HepG2 (cell line): ENCODE measurements at regions not wholly inside any gene's neighbourhood (a gene's known extent, or its start where the extent isn't known, plus 50 kb on each side); places are given as distances from the start of the nearest gene placed in this dataset.

Experiments
- CENPT ChIP-seq: sonication (generic); formaldehyde crosslinking; IDR thresholded peaks from 2 replicates; pipeline ENCODE4 v1.8.0; 2022; ENCODE audit warnings: low read depth, mild to moderate bottlenecking, moderate library complexity, missing genetic modification reagents
- GTF2F1 ChIP-seq: fragments of 150-350 bp; IDR thresholded peaks from 2 replicates; pipeline ENCODE4 v1.6.1; 2014; ENCODE audit warnings: low read length
- KDM4B ChIP-seq: sonication (generic); formaldehyde crosslinking; IDR thresholded peaks from 2 replicates; pipeline ENCODE4 v1.4.0; 2020; ENCODE audit warnings: missing genetic modification reagents
- NR3C1 ChIP-seq: sonication (generic); formaldehyde crosslinking; IDR thresholded peaks from 2 replicates; pipeline ENCODE4 v1.4.0; 2020; ENCODE audit warnings: missing genetic modification reagents
- POLR2A ChIP-seq, 2 experiments: IDR thresholded peaks; 2 replicates each; pipeline ENCODE4 v1.6.1; 2011; ENCODE audit warnings: low read depth in 2 of 2, low read length in 2 of 2, mild to moderate bottlenecking in 1 of 2, moderate library complexity in 1 of 2; ENCODE audit not compliant: insufficient read depth in 1 of 2
- SRSF9 ChIP-seq: fragments of 200-400 bp; formaldehyde crosslinking; IDR thresholded peaks from 2 replicates; pipeline ENCODE4 v1.6.1; 2018; ENCODE audit warnings: borderline replicate concordance, mild to moderate bottlenecking, low read depth, low read length; ENCODE audit not compliant: insufficient read depth, poor library complexity, severe bottlenecking
- TARDBP ChIP-seq: sonication (generic); formaldehyde crosslinking; IDR thresholded peaks from 2 replicates; pipeline ENCODE4 v1.8.0; 2022; ENCODE audit warnings: mild to moderate bottlenecking, missing genetic modification reagents
- ZNF510 ChIP-seq: sonication (generic); formaldehyde crosslinking; IDR thresholded peaks from 2 replicates; pipeline ENCODE4 v1.4.0; 2020; ENCODE audit warnings: low read depth, mild to moderate bottlenecking, missing genetic modification reagents
- TF ChIP-seq, protein P1 (sequence below): IDR thresholded peaks from 2 replicates; pipeline ENCODE4 v1.6.1; 2016; ENCODE audit warnings: mild to moderate bottlenecking, missing biosample characterization, missing genetic modification reagents
- TF ChIP-seq, protein P2 (sequence below): sonication (generic); formaldehyde crosslinking; IDR thresholded peaks from 2 replicates; pipeline ENCODE4 v1.4.0; 2020; ENCODE audit warnings: missing genetic modification reagents, borderline replicate concordance
- TF ChIP-seq, protein P3 (sequence below), 2 experiments: sonication (generic) in 1 of 2; formaldehyde crosslinking in 1 of 2; IDR thresholded peaks; 2 replicates each; pipeline versions ENCODE4 v1.5.1 to v1.6.1; 2011 to 2020; ENCODE audit warnings: borderline replicate concordance in 1 of 2, low read depth in 1 of 2, low read length in 1 of 2, mild to moderate bottlenecking in 1 of 2, missing genetic modification reagents in 1 of 2, moderate library complexity in 1 of 2

DNA sequence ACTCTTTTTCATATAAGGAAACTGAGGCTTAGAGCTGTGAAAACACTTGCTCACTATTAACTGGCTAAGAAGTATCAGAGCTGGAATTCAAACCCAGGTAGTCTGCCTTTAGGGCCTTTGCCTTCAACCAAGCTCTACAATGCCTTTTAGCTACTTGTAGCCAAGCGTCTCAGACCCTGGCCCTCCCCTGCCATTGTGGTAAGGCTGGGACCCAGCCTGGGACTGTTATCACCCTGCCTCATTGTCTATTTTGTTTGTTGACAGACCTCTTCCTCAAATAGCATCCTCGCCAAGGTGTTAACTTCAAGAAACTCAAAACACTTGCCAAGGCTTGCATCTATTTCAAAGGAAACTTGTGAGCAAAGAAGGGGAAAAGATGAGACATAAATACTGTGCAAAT lies 76.7 kb upstream of the CD28 start:
- TF ChIP-seq, protein P1, sequence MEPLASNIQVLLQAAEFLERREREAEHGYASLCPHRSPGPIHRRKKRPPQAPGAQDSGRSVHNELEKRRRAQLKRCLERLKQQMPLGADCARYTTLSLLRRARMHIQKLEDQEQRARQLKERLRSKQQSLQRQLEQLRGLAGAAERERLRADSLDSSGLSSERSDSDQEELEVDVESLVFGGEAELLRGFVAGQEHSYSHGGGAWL (CRISPR knock-in tag), result no peak
- TF ChIP-seq KDM4B (CRISPR knock-in tag) (no peak), ZNF510 (no peak), TARDBP (CRISPR knock-in tag) (no peak), NR3C1 (CRISPR knock-in tag) (no peak), POLR2A (IDR thresholded peaks at IDR 0.05; ENCODE audit: insufficient read depth in 1 of 2, low read depth in 2 of 2, low read length in 2 of 2) (no peak), GTF2F1 (no peak), CENPT (CRISPR knock-in tag) (no peak), SRSF9 (no peak)
- TF ChIP-seq, protein P2, sequence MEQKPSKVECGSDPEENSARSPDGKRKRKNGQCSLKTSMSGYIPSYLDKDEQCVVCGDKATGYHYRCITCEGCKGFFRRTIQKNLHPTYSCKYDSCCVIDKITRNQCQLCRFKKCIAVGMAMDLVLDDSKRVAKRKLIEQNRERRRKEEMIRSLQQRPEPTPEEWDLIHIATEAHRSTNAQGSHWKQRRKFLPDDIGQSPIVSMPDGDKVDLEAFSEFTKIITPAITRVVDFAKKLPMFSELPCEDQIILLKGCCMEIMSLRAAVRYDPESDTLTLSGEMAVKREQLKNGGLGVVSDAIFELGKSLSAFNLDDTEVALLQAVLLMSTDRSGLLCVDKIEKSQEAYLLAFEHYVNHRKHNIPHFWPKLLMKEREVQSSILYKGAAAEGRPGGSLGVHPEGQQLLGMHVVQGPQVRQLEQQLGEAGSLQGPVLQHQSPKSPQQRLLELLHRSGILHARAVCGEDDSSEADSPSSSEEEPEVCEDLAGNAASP (CRISPR knock-in tag), result no peak
- TF ChIP-seq, protein P3, sequence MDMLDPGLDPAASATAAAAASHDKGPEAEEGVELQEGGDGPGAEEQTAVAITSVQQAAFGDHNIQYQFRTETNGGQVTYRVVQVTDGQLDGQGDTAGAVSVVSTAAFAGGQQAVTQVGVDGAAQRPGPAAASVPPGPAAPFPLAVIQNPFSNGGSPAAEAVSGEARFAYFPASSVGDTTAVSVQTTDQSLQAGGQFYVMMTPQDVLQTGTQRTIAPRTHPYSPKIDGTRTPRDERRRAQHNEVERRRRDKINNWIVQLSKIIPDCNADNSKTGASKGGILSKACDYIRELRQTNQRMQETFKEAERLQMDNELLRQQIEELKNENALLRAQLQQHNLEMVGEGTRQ (IDR thresholded peaks at IDR 0.05; ENCODE audit: low read depth, low read length), result no peak
- TF ChIP-seq, protein P3 (CRISPR knock-in tag; IDR thresholded peaks at IDR 0.05; ENCODE audit: borderline replicate concordance), result no peak
